ENCODE measurements at regions not wholly inside any gene's neighbourhood (a gene's known extent, or its start where the extent isn't known, plus 50 kb on each side); places are given as distances from the start of the nearest gene placed in this dataset.
"Not testable (repeated sequence)": the region's sequence is repeated elsewhere in the genome, so short reads cannot be mapped to it uniquely, and the experiment has no call there.

DNA sequence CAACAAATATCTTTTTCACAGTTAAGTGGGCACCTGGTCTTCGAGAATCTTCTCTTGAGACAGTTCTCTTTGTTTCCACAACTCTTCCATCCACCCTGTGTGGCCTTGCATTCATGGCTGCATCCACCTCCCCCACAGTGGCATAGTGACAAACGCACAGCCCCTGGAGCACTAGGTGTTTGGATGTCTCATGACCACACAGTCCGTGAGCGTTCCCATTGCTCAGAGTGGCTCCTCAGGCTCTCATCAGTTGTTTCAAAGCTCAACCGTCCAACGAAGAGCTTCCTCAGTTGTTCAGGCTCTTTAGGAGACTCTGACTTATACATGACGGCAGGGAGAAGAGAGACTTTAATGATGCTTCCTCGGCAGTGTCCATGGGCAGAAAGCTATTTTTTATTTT is 191.6 kb downstream of the CDRT15L2 start:
- Mint-ChIP-seq H3K9me3 (no peaks in the 10 kb centered on the region), H3K36me3 (ENCODE audit: low read depth) (no peaks in the 10 kb centered on the region), H3K27me3 (ENCODE audit: low read depth) (no peaks in the 10 kb centered on the region), H3K4me3 (no peak overlapping the region), H3K4me1 (no peaks in the 10 kb centered on the region), H3K27ac (ENCODE audit: unreplicated experiment) (peak overlapping the region; percentile 40)
- TF ChIP-seq, protein P1, sequence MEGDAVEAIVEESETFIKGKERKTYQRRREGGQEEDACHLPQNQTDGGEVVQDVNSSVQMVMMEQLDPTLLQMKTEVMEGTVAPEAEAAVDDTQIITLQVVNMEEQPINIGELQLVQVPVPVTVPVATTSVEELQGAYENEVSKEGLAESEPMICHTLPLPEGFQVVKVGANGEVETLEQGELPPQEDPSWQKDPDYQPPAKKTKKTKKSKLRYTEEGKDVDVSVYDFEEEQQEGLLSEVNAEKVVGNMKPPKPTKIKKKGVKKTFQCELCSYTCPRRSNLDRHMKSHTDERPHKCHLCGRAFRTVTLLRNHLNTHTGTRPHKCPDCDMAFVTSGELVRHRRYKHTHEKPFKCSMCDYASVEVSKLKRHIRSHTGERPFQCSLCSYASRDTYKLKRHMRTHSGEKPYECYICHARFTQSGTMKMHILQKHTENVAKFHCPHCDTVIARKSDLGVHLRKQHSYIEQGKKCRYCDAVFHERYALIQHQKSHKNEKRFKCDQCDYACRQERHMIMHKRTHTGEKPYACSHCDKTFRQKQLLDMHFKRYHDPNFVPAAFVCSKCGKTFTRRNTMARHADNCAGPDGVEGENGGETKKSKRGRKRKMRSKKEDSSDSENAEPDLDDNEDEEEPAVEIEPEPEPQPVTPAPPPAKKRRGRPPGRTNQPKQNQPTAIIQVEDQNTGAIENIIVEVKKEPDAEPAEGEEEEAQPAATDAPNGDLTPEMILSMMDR (conservative IDR thresholded peaks at IDR 0.05), result no peak
- no peak for DNase-seq (ENCODE audit: low read depth, low spot score)

DNA sequence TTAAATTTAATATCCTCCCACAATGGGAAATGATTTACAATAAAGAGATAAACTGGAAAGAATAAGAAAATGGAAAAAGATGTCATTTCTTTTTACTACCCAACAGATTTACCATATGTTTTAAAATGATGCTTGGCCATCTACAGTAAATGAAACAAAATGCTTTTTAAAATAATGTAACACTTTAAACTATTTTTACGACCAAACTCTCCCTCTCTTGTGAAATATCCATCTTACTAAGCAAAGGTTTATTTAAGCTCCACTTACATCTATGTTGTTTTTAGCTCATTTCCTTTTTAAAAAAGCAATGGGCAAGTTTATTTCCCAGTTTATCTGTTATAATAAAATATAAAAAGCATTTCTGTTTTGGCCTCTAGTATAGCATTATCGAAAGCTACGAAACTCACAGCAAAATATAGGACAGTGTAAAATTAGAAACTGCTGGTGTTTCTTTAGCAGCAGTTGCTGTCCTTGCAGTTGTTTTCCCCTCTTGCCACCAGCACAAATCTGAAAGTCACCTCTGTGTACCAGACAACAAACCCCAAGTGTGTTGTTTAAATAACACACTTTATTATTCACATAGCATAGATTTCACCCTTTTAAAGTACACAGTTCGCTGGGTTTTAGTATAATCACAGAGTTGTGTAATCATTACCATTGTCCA is 195.1 kb downstream of the CDRT15L2 start:
- Mint-ChIP-seq H3K4me3 (no peak overlapping the region), H3K9me3 (no peaks in the 10 kb centered on the region), H3K27me3 (ENCODE audit: low read depth) (no peaks in the 10 kb centered on the region), H3K27ac (ENCODE audit: unreplicated experiment) (no peak overlapping the region), H3K36me3 (ENCODE audit: low read depth) (no peaks in the 10 kb centered on the region), H3K4me1 (no peaks in the 10 kb centered on the region)
- TF ChIP-seq, protein P1 (conservative IDR thresholded peaks at IDR 0.05), result no peak
- DNase-seq (ENCODE audit: low read depth, low spot score), result no peak

DNA sequence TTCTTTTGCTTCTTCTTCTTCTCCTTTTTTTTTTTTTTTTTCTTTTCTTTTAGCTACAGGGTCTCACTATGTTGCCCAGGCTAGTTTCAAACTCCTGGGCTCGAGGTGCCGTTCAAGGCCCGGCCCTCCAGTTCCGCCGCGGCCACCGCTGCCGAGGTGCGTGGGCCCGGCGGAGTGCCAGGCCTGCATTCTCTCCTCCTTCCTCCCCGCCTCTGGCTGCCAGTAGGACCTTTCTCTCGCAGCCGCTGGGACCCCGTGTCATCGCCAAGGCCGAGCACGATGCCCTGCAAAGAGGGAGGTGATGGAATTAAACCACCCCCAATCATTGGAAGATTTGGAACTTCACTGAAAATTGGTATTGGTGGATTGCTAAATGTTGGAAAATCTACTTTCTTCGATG is 195.8 kb downstream of the CDRT15L2 start:
- no peaks in the 10 kb centered on the region for H3K4me1 Mint-ChIP-seq
- no peak overlapping the region for H3K4me3 Mint-ChIP-seq
- no peaks in the 10 kb centered on the region for H3K27me3 Mint-ChIP-seq (ENCODE audit: low read depth)
- no peaks in the 10 kb centered on the region for H3K36me3 Mint-ChIP-seq (ENCODE audit: low read depth)
- no peak for DNase-seq (ENCODE audit: low read depth, low spot score)
- TF ChIP-seq, protein P1 (conservative IDR thresholded peaks at IDR 0.05), result no peak
- H3K27ac Mint-ChIP-seq (ENCODE audit: unreplicated experiment), result no peak overlapping the region
- H3K9me3 Mint-ChIP-seq, result no peaks in the 10 kb centered on the region

DNA sequence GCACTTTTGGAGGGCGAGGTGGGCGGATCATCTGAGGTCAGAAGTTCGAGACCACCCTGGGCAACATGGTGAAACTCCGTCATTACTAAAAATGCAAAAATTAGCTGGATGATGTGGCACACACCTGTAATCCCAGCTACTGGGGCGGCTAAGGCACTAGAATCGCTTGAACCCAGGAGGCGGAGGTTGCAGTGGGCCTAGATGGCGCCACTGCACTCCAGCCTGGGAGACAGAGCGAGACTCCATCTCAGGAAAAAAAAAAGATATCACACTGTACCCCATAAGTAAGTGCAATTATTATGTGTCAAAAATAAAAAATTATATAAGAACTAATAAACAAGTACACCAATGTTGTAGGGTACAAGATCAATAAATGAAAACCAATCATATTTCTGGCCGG is 200.0 kb downstream of the CDRT15L2 start:
- no peaks in the 10 kb centered on the region for H3K9me3 Mint-ChIP-seq
- DNase-seq (ENCODE audit: low read depth, low spot score), result no peak
- TF ChIP-seq, protein P1 (conservative IDR thresholded peaks at IDR 0.05), result no peak
- no peaks in the 10 kb centered on the region for H3K27me3 Mint-ChIP-seq (ENCODE audit: low read depth)
- H3K4me1 Mint-ChIP-seq, result no peaks in the 10 kb centered on the region
- no peak overlapping the region for H3K4me3 Mint-ChIP-seq
- no peaks in the 10 kb centered on the region for H3K36me3 Mint-ChIP-seq (ENCODE audit: low read depth)
- no peak overlapping the region for H3K27ac Mint-ChIP-seq (ENCODE audit: unreplicated experiment)

DNA sequence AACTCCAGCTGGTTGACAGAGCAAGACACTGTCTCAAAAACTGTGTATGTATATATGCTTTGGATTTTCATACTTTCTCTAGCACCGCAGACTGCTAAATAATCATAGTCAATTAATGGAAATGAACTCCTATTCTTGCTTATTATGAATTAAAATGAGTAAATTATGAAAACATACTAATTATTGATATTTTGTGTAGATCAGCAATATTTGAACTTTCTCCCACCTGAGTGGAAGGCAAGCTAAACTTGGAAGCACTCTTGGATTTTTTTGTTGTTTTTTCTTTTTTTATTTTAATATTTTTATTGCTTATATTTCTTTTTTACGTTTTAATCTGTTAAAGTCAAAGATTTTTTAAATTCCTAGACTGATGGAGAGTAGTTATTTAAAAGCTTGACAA is 201.7 kb downstream of the CDRT15L2 start:
- Mint-ChIP-seq H3K27me3 (ENCODE audit: low read depth) (no peaks in the 10 kb centered on the region), H3K36me3 (ENCODE audit: low read depth) (no peaks in the 10 kb centered on the region), H3K9me3 (no peaks in the 10 kb centered on the region), H3K4me3 (no peak overlapping the region), H3K27ac (ENCODE audit: unreplicated experiment) (no peak overlapping the region), H3K4me1 (no peaks in the 10 kb centered on the region)
- TF ChIP-seq, protein P1 (conservative IDR thresholded peaks at IDR 0.05), result no peak
- DNase-seq (ENCODE audit: low read depth, low spot score), result no peak

DNA sequence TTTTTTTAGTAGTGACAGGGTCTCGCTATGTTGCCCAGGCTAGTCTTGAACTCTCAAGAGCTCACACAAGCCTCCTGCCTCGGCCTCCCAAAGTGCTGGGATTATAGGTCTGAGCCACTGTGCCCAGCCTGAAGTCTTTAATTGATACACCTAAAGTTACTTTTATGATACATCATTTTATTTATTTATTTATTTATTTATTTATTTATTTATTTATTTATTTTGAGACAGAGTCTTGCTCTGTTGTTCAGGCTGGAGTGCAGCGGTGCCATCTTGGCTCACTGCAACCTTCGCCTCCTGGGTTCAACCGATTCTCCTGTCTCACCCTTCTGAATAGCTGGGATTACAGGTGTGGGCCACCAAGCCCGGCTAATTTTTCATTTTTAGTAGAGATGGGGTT is 202.3 kb downstream of the CDRT15L2 start:
- not testable (repeated sequence) for H3K4me1 Mint-ChIP-seq; H3K9me3 Mint-ChIP-seq; H3K4me3 Mint-ChIP-seq; H3K27ac Mint-ChIP-seq (ENCODE audit: unreplicated experiment); H3K36me3 Mint-ChIP-seq (ENCODE audit: low read depth); DNase-seq (ENCODE audit: low read depth, low spot score); H3K27me3 Mint-ChIP-seq (ENCODE audit: low read depth)
